Muscle layer of duodenum (tissue), 2 donors: ENCODE measurements at regions not wholly inside any gene's neighbourhood (a gene's known extent, or its start where the extent isn't known, plus 50 kb on each side); places are given as distances from the start of the nearest gene placed in this dataset.

ENCODE experiments used
- H3K27ac ChIP-seq: one replicate; pipeline ENCODE4 v1.7.0; 2013; ENCODE audit warnings: mild to moderate bottlenecking, low read length
- H3K27me3 ChIP-seq: one replicate; pipeline ENCODE4 v1.7.0; 2013; ENCODE audit warnings: low read depth, mild to moderate bottlenecking, control low read depth, low read length
- H3K36me3 ChIP-seq, 2 donors: one replicate each; pipeline ENCODE4 v1.7.0; 2013; ENCODE audit warnings: low read length in 2 of 2, control low read depth in 1 of 2, mild to moderate bottlenecking in 1 of 2; ENCODE audit not compliant: insufficient read depth in 2 of 2, control insufficient read depth in 1 of 2
- H3K4me1 ChIP-seq, 2 donors: one replicate each; pipeline ENCODE4 v1.7.0; 2013; ENCODE audit warnings: low read length in 2 of 2, mild to moderate bottlenecking in 2 of 2, control low read depth in 1 of 2, moderate library complexity in 1 of 2; ENCODE audit not compliant: insufficient read depth in 2 of 2, control insufficient read depth in 1 of 2
- H3K4me3 ChIP-seq, 2 donors: one replicate each; pipeline ENCODE4 v1.7.0; 2013; ENCODE audit warnings: low read length in 2 of 2, low read depth in 1 of 2, mild to moderate bottlenecking in 1 of 2
- H3K9me3 ChIP-seq, 2 donors: one replicate each; pipeline ENCODE4 v1.7.0; 2013; ENCODE audit warnings: low read length in 2 of 2, control low read depth in 1 of 2, mild to moderate bottlenecking in 1 of 2; ENCODE audit not compliant: control insufficient read depth in 1 of 2
- donor health status: healthy.

- no peaks in the 10 kb centered on the region for H3K27me3 ChIP-seq
- no peak overlapping the region for H3K27ac ChIP-seq
- H3K36me3 ChIP-seq: no peaks in the 10 kb centered on the region
- H3K4me1 ChIP-seq: no peaks in the 10 kb centered on the region
- H3K9me3 ChIP-seq: no peaks in the 10 kb centered on the region
- H3K4me3 ChIP-seq: no peak overlapping the region
Observed at GRCh38 chr16:54647725-54648221, 282.9 kb upstream of the IRX5 start.

GRCh38 chr16:54647216-54647615 lies 283.4 kb upstream of the IRX5 start:
- Histone ChIP-seq H3K9me3 (no peaks in the 10 kb centered on the region), H3K27me3 (no peaks in the 10 kb centered on the region), H3K27ac (no peak overlapping the region), H3K4me1 (no peaks in the 10 kb centered on the region), H3K36me3 (no peaks in the 10 kb centered on the region), H3K4me3 (no peak overlapping the region)

- Histone ChIP-seq H3K27me3 (no peaks in the 10 kb centered on the region), H3K36me3 (no peaks in the 10 kb centered on the region), H3K27ac (no peak overlapping the region), H3K4me1 (no peaks in the 10 kb centered on the region), H3K9me3 (no peaks in the 10 kb centered on the region), H3K4me3 (no peak overlapping the region)
Observed at GRCh38 chr16:54645345-54645744, 285.3 kb upstream of the IRX5 start.

- no peaks in the 10 kb centered on the region for H3K9me3 ChIP-seq
- H3K27ac ChIP-seq: no peak overlapping the region
- peaks cover 0 to 4% of the 10 kb centered on the region in 2 donors for H3K4me1 ChIP-seq
- H3K36me3 ChIP-seq: no peaks in the 10 kb centered on the region
- no peaks in the 10 kb centered on the region for H3K27me3 ChIP-seq
- no peak overlapping the region for H3K4me3 ChIP-seq
Observed at GRCh38 chr16:54636221-54636793, 294.4 kb upstream of the IRX5 start.

- Histone ChIP-seq H3K4me3 (no peak overlapping the region), H3K9me3 (no peaks in the 10 kb centered on the region), H3K27ac (no peak overlapping the region), H3K4me1 (peaks cover 0 to 4% of the 10 kb centered on the region in 2 donors), H3K27me3 (no peaks in the 10 kb centered on the region), H3K36me3 (no peaks in the 10 kb centered on the region)
Observed at GRCh38 chr16:54633943-54634362, 296.7 kb upstream of the IRX5 start.

- no peaks in the 10 kb centered on the region for H3K27me3 ChIP-seq
- H3K27ac ChIP-seq: no peak overlapping the region
- no peaks in the 10 kb centered on the region for H3K36me3 ChIP-seq
- H3K4me3 ChIP-seq: no peak overlapping the region
- peaks cover 0 to 4% of the 10 kb centered on the region in 2 donors for H3K4me1 ChIP-seq
- H3K9me3 ChIP-seq: no peaks in the 10 kb centered on the region
Observed at GRCh38 chr16:54632322-54633220, 298.1 kb upstream of the IRX5 start.

- H3K9me3 ChIP-seq: no peaks in the 10 kb centered on the region
- no peaks in the 10 kb centered on the region for H3K27me3 ChIP-seq
- peaks cover 0 to 4% of the 10 kb centered on the region in 2 donors for H3K4me1 ChIP-seq
- H3K27ac ChIP-seq: no peak overlapping the region
- H3K36me3 ChIP-seq: no peaks in the 10 kb centered on the region
- no peak overlapping the region for H3K4me3 ChIP-seq
Observed at GRCh38 chr16:54631782-54632181, 298.9 kb upstream of the IRX5 start.

GRCh38 chr16:54630284-54630967 lies 300.2 kb upstream of the IRX5 start:
- Histone ChIP-seq H3K4me1 (no peaks in the 10 kb centered on the region), H3K36me3 (no peaks in the 10 kb centered on the region), H3K27me3 (no peaks in the 10 kb centered on the region), H3K4me3 (no peak overlapping the region), H3K9me3 (no peaks in the 10 kb centered on the region), H3K27ac (no peak overlapping the region)

- H3K4me1 ChIP-seq: no peaks in the 10 kb centered on the region
- H3K4me3 ChIP-seq: no peak overlapping the region
- no peaks in the 10 kb centered on the region for H3K36me3 ChIP-seq
- H3K27ac ChIP-seq: no peak overlapping the region
- H3K27me3 ChIP-seq: no peaks in the 10 kb centered on the region
- H3K9me3 ChIP-seq: no peaks in the 10 kb centered on the region
Observed at GRCh38 chr16:54628796-54629625, 301.7 kb upstream of the IRX5 start.

GRCh38 chr16:54627616-54628015 lies 303.0 kb upstream of the IRX5 start:
- no peak overlapping the region for H3K4me3 ChIP-seq
- no peaks in the 10 kb centered on the region for H3K27me3 ChIP-seq

More at GRCh38 chr16:54627616-54628015, 303.0 kb upstream of the IRX5 start:
- H3K9me3 ChIP-seq: no peaks in the 10 kb centered on the region
- H3K36me3 ChIP-seq: no peaks in the 10 kb centered on the region
- H3K4me1 ChIP-seq: no peaks in the 10 kb centered on the region
- no peak overlapping the region for H3K27ac ChIP-seq
